ENCODE measurements at regions not wholly inside any gene's neighbourhood (a gene's known extent, or its start where the extent isn't known, plus 50 kb on each side); places are given as distances from the start of the nearest gene placed in this dataset.

DNA sequence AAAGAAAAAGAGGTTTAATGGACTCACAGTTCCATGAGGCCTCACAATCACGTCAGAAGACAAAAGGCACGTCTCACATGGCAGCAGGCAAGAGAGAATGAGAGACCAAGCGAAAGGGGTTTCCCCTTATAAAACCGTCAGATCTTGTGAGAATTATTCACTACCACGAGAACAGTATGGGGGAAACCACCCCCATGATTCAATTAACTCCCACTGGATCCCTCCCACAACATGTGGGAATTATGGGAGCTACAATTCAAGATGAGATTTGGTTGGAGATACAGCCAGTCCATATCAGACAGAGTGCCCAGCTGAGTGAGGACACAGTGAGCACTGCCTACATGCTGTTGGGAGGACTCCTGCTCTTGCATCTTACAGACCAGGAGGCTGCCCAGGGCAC lies 148.4 kb downstream of the TEX36 start:
- Histone ChIP-seq H3K27me3 (ENCODE audit: insufficient read depth, low read depth) (no peaks in the 10 kb centered on the region), H3K27ac (no peak overlapping the region), H3K4me3 (no peak overlapping the region), H3K4me1 (replicated peaks; ENCODE audit: insufficient read depth) (peaks cover 5% of the 10 kb centered on the region), H3K9me3 (ENCODE audit: insufficient read depth, low read depth) (no peaks in the 10 kb centered on the region), H3F3A (ENCODE audit: insufficient read depth, low read depth) (no peaks in the 10 kb centered on the region), H3K9me2 (ENCODE audit: insufficient read depth) (no peaks in the 10 kb centered on the region), H4K20me1 (ENCODE audit: insufficient read depth) (no peaks in the 10 kb centered on the region), H2AFZ (no peak overlapping the region), H3K4me2 (no peak overlapping the region), H3K79me2 (ENCODE audit: low read depth) (no peaks in the 10 kb centered on the region), H3K36me3 (ENCODE audit: low read depth) (no peaks in the 10 kb centered on the region)
- ChIA-PET POLR2A (ENCODE audit: unreplicated experiment) (no interaction called here), CTCF (no interaction called here)
- TF ChIP-seq EZH2 (IDR thresholded peaks at IDR 0.05; ENCODE audit: low read depth) = no peak
- TF ChIP-seq, protein P1, sequence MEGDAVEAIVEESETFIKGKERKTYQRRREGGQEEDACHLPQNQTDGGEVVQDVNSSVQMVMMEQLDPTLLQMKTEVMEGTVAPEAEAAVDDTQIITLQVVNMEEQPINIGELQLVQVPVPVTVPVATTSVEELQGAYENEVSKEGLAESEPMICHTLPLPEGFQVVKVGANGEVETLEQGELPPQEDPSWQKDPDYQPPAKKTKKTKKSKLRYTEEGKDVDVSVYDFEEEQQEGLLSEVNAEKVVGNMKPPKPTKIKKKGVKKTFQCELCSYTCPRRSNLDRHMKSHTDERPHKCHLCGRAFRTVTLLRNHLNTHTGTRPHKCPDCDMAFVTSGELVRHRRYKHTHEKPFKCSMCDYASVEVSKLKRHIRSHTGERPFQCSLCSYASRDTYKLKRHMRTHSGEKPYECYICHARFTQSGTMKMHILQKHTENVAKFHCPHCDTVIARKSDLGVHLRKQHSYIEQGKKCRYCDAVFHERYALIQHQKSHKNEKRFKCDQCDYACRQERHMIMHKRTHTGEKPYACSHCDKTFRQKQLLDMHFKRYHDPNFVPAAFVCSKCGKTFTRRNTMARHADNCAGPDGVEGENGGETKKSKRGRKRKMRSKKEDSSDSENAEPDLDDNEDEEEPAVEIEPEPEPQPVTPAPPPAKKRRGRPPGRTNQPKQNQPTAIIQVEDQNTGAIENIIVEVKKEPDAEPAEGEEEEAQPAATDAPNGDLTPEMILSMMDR (conservative IDR thresholded peaks at IDR 0.05) = no peak
- no peak for DNase-seq
- intact Hi-C loops (cut with micrococcal nuclease; ENCODE audit: unreplicated experiment) = no loop called here
- BruUV-seq (replicated peaks) = no TSS peak

- Histone ChIP-seq H3K27ac (no peak overlapping the region), H3K4me3 (no peak overlapping the region), H3K4me2 (no peak overlapping the region), H4K20me1 (ENCODE audit: insufficient read depth) (no peaks in the 10 kb centered on the region), H3K9me3 (ENCODE audit: insufficient read depth, low read depth) (no peaks in the 10 kb centered on the region), H2AFZ (no peak overlapping the region), H3K27me3 (ENCODE audit: insufficient read depth, low read depth) (no peaks in the 10 kb centered on the region), H3K4me1 (replicated peaks; ENCODE audit: insufficient read depth) (peaks cover 5% of the 10 kb centered on the region), H3K9me2 (ENCODE audit: insufficient read depth) (no peaks in the 10 kb centered on the region), H3K79me2 (ENCODE audit: low read depth) (no peaks in the 10 kb centered on the region), H3K36me3 (ENCODE audit: low read depth) (no peaks in the 10 kb centered on the region), H3F3A (ENCODE audit: insufficient read depth, low read depth) (no peaks in the 10 kb centered on the region)
- intact Hi-C loops (cut with micrococcal nuclease; ENCODE audit: unreplicated experiment) = no loop called here
- CTCF ChIA-PET = no interaction called here
- POLR2A ChIA-PET (ENCODE audit: unreplicated experiment) = no interaction called here
- BruUV-seq (replicated peaks) = no TSS peak
- no peak for DNase-seq
- TF ChIP-seq EZH2 (IDR thresholded peaks at IDR 0.05; ENCODE audit: low read depth) = no peak
- TF ChIP-seq, protein P1 (conservative IDR thresholded peaks at IDR 0.05) = no peak
These were observed 149.1 kb downstream of the TEX36 start for GRCh38 chr10:125533866-125534265.

DNA sequence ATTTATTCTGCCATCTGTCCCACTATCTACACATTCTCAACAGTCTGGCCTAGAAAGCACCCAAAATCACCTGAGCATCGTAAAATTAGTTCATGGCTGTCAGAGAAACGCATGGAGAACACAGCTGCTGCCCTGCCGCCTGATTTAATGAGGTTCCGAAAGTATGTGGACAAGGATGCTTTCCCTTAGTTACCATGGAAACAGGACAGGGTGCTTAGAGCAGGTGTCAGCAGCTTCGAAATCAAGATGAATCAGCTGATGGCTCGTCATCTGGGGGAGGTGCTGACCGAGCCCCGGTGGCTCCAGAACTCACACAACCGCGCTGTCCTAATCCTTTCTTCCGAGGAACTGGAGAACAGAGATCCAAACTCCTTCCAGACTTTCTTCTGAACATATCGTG lies 151.5 kb downstream of the TEX36 start:
- no peaks in the 10 kb centered on the region for H3K27me3 ChIP-seq (ENCODE audit: insufficient read depth, low read depth)
- H3K79me2 ChIP-seq (ENCODE audit: low read depth) = no peaks in the 10 kb centered on the region
- H4K20me1 ChIP-seq (ENCODE audit: insufficient read depth) = no peaks in the 10 kb centered on the region
- H3K4me3 ChIP-seq = no peak overlapping the region
- no peaks in the 10 kb centered on the region for H3K9me2 ChIP-seq (ENCODE audit: insufficient read depth)
- no peaks in the 10 kb centered on the region for H3K36me3 ChIP-seq (ENCODE audit: low read depth)
- TF ChIP-seq, protein P1 (conservative IDR thresholded peaks at IDR 0.05) = no peak
- no peak for TF ChIP-seq EZH2 (IDR thresholded peaks at IDR 0.05; ENCODE audit: low read depth)
- no peak overlapping the region for H2AFZ ChIP-seq
- H3K9me3 ChIP-seq (ENCODE audit: insufficient read depth, low read depth) = no peaks in the 10 kb centered on the region
- no peak for DNase-seq
- no peak overlapping the region for H3K4me2 ChIP-seq
- H3K4me1 ChIP-seq (replicated peaks; ENCODE audit: insufficient read depth) = no peaks in the 10 kb centered on the region
- intact Hi-C loops (cut with micrococcal nuclease; ENCODE audit: unreplicated experiment) = no loop called here
- BruUV-seq (replicated peaks) = no TSS peak
- H3K27ac ChIP-seq = no peak overlapping the region
- ChIA-PET POLR2A (ENCODE audit: unreplicated experiment) (no interaction called here), CTCF (no interaction called here)
- no peaks in the 10 kb centered on the region for H3F3A ChIP-seq (ENCODE audit: insufficient read depth, low read depth)
